Gastrocnemius medialis (tissue), 4 donors: ENCODE measurements at regions not wholly inside any gene's neighbourhood (a gene's known extent, or its start where the extent isn't known, plus 50 kb on each side); places are given as distances from the start of the nearest gene placed in this dataset.

Experiments
- POLR2A ChIP-seq, 2 donors: fragments of 450-650 bp; IDR thresholded peaks; one replicate each; pipeline ENCODE4 v1.6.1; 2017; ENCODE audit warnings: antibody characterized with exemption in 2 of 2, mild to moderate bottlenecking in 2 of 2, moderate library complexity in 2 of 2
- TF ChIP-seq, protein P1 (sequence below), 5 experiments: fragments of 450-650 bp in 3 of 5; fragments of 200-600 bp in 2 of 5; sonication (generic) in 2 of 5; IDR thresholded peaks in 4 of 5; conservative IDR thresholded peaks in 1 of 5; 1 replicate in 4 of 5; 2 replicates in 1 of 5; pipeline ENCODE4 v1.5.1; 2016 to 2019; ENCODE audit warnings: antibody characterized with exemption in 5 of 5, mild to moderate bottlenecking in 3 of 5, moderate library complexity in 3 of 5

DNA sequence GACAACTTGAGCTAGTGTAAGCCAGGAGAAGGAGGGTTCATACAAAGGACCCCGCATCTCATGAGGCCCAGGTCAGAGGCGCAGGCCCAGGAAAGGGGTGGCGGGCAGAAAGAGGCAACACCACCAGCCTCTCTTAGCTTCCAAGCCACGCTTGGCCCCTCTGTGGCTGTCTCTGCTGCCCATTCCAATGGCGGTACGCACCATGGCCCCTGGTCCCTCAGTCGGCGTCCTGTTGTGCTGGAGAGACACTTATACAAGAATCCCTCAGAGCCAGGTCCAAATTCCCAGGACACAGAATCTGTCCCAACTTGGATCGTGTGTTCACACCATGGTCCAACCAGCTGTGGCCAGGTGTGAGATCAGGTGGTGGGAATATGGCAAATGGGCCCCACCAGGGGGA lies 127.0 kb upstream of the CDH4 start:
- TF ChIP-seq, protein P1, sequence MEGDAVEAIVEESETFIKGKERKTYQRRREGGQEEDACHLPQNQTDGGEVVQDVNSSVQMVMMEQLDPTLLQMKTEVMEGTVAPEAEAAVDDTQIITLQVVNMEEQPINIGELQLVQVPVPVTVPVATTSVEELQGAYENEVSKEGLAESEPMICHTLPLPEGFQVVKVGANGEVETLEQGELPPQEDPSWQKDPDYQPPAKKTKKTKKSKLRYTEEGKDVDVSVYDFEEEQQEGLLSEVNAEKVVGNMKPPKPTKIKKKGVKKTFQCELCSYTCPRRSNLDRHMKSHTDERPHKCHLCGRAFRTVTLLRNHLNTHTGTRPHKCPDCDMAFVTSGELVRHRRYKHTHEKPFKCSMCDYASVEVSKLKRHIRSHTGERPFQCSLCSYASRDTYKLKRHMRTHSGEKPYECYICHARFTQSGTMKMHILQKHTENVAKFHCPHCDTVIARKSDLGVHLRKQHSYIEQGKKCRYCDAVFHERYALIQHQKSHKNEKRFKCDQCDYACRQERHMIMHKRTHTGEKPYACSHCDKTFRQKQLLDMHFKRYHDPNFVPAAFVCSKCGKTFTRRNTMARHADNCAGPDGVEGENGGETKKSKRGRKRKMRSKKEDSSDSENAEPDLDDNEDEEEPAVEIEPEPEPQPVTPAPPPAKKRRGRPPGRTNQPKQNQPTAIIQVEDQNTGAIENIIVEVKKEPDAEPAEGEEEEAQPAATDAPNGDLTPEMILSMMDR (IDR thresholded peaks at IDR 0.05 in 4 of 5, conservative IDR thresholded peaks at IDR 0.05 in 1 of 5), result no peak
- TF ChIP-seq POLR2A (IDR thresholded peaks at IDR 0.05), result no peak
